Islet of Langerhans (tissue), 1 donor: ENCODE measurements at regions not wholly inside any gene's neighbourhood (a gene's known extent, or its start where the extent isn't known, plus 50 kb on each side); places are given as distances from the start of the nearest gene placed in this dataset.

Experiments
- FAIRE-seq: peaks from one replicate; lab custom pipeline; 2011; peaks lifted over from hg19 to GRCh38; lab: Jason Lieb, UNC

- FAIRE-seq, result no peak
These were observed 95.0 kb upstream of the PPP2R5A start for GRCh38 chr1:212190169-212190568.

- no peak for FAIRE-seq
These were observed 92.8 kb upstream of the PPP2R5A start for GRCh38 chr1:212192261-212192998.

DNA sequence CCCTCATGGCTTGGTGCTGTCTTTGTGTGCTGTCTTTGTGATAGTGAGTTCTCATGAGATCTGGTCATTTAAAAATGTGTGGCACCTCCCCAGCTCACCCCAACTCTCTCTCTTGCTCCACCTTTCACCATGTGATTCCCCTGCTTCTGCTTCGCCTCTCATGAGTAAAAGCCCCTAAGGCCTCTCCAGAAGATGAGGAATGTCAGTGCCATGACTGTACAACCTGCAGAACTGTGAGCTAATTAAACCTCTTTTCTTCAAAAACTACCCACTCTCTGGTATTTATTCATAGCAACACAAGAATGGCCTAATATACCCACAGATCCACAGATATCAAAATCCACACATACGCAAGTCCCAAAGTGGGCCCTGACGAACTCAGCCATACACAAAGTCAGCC is 88.9 kb upstream of the PPP2R5A start:
- FAIRE-seq, result no peak

- FAIRE-seq, result no peak
These were observed 83.7 kb upstream of the PPP2R5A start for GRCh38 chr1:212201461-212201860.

DNA sequence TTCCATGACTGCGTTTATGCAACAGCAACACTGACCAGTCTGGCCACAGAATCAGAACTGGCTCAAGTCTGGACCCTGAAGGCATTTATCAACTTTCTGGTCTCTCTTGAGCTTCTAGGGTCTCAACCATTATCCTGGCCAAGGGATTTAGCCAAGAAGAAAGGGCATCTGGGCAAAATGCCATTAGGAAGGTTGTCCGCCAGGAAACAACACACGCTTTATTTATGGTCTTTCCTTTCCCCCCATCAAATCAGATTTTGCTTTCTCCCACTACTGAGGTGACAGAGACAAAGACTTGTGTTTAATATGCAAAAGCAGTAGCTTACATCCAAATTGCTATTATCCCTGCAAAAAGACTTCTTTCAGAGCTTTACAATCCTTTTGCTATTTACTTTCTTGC is 81.6 kb upstream of the PPP2R5A start:
- FAIRE-seq, result no peak

DNA sequence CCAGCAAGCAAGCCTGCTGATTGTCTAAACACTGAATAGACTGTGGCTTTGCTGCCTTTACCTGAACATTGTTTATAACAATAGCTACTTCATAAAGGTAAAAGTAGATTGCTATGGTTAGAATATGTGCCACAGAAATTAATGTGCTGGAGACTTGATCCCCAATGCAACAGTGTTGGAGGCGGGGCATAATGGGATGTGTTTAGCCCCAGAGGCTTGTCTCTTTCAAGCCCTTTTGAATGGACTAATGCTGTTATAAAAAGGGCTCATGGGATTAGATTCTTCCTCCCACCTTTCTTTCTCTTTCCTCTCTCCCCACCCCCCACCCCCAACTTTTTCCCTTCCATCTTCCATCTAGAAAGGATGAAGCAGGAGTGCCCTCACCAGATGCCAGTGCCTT is 80.2 kb upstream of the PPP2R5A start:
- FAIRE-seq, result no peak

- FAIRE-seq, result no peak
These were observed 79.4 kb upstream of the PPP2R5A start for GRCh38 chr1:212205843-212206242.

GRCh38 chr1:212207118-212207517 is 78.1 kb upstream of the PPP2R5A start:
- FAIRE-seq, result no peak

DNA sequence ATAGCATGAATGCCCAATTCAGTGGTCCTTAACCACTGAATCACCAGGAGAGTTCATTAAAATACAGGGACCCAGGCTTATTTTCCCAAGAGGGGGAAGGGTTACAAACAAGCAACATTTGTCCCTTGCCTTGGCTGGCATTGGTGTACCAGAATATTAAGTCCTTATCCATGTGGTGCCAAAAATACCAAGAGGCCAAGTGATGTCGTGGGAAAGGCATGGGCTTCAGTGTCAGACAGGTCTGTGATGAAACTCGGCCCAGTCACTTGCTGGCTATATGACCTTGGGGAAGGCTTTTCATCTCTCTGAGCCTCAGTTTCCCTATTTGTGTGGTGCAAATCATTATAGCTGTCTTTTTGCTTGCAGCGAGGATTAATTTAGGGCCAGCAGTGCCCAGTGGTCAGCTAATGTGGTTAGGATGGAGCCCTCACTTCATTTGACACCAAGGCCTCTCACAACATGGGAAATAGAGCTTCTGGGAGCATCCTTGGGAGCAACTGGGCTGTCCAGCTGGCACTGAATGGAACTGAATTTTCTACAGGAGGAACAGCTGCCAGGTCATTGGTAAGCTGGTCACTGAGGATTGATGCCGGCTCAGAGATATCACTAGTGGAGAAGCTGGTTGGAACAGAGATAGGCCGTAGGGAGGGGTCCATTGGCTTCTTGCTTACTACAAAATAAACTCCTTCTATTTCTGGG is 77.2 kb upstream of the PPP2R5A start:
- no peak for FAIRE-seq

DNA sequence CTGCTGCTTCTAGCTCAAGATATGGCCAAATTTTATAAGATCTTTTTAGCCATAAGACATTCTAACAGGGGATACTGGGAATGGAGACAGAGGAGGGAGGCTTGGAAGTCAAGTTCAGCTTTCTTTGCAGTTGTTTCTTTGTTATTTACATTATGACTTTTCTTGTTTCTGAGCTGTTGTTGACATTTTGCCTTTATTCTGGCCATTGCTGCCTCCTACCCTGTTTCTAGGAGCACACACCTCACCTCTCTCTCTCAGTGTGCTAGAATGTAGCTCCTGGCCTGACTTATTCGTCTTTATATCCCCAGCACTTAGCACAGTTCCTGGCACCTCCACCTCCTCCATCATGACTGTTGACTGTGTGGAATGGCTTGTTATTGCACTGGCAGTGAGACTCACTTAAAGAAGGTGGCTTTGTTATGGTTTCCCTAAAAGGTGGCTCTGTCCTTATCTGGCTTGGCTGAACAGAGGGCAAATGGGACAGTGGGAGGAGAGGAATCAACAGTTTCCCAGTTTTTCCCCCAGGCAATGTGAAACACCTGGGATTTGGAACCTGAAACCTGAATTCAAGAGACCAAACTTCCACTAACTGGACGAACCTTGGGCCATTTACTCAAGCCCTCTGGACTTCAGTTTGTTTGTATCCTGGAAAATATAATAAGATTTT is 76.1 kb upstream of the PPP2R5A start:
- FAIRE-seq, result no peak

GRCh38 chr1:212211371-212211770 is 73.8 kb upstream of the PPP2R5A start:
- no peak for FAIRE-seq

DNA sequence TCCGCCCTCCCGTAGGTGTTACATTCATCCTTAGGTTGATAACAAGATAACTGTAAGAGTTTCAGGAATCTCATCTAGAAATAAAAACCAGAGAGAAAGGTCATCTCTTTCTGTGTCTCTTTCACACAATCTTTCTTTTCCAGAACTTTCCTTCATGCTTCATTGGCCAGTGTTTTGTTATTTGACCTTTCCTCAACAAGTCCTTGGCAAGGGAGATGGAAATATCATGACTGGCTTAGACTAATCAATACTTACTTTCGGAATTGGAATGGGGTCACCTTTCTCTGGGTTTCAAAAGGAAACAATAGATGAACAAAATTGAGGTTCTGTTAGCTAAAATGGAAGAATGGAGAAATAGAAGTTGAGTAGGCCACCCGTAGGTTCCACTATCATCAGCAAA is 72.9 kb upstream of the PPP2R5A start:
- no peak for FAIRE-seq

GRCh38 chr1:212212906-212213305 is 72.3 kb upstream of the PPP2R5A start:
- FAIRE-seq, result no peak

DNA sequence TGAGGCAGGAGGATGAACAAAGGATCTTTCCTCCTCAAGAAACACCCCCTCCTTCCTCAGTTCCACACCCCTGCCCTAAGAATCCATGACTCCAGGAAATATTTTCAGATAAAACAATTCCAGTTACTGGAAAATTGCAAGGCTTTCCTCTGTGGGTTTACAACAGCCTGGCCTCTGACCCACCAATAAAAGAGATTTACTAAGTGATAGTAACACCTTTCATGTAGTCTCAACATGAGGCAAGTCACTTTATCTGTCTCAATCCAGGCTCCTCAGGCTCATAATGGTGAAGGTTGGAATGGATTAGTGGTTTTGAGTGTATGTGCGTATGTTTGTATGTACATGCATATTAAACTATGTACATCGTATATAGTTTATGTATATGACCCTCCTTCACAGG is 71.4 kb upstream of the PPP2R5A start:
- FAIRE-seq, result no peak

DNA sequence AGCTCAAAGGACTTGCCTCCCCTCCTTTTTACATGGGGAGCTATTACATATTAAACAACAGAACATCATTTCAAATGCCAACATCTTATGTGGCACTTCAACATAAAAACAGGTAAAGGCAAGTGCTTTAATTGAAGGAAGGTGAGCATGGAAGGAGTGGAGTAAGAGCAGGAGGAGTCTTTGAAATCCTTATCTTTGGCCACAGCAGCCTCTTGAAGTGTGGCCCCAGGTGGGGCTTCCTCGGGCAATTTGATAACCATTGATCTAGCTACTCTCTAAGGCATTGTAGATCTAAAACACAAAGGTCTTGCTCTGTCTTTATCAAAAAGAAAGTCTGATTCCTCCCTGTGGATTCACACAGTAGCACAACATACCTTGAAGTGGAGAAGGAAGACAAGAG is 70.9 kb upstream of the PPP2R5A start:
- FAIRE-seq, result no peak

- FAIRE-seq, result no peak
These were observed 69.3 kb upstream of the PPP2R5A start for GRCh38 chr1:212215910-212216309.

DNA sequence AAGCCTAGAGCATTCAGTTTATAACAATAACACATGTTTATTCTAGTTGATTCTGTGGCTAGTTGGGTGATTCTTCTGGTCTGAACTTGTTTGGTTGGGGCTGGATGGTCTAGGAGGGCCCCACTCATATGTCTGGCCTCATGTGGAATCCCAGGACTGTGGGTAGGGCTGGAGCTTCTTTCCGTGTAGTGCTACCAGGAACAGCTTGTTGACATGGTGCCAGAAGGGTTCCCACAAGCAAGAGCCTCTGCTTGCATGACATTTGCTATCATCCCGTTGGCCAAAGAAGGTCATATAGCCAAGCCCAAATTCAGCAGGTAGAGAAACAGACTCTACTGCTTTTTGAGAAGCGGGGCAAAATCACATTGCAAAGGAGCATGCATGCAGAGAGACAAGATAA is 67.6 kb upstream of the PPP2R5A start:
- FAIRE-seq, result no peak

- FAIRE-seq, result no peak
These were observed 67.1 kb upstream of the PPP2R5A start for GRCh38 chr1:212218065-212218464.

DNA sequence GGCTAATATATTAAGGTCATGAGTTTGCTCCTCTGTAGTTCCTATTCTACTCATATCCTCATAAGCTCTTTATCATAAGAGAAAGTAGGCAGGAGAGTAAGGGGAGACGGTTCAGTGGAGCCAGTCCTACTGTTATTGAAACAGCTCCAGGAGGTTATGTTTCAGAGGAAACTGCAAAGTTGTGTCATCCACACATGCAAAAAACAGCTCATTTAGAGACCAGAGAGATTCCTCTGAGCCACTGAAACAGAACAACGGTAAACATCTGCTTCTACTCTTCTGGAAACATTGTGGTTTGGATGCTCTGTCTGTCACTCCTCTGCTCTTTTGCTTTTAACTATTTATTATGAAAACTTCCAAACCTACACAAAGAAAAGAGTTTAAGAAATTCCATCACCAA is 66.3 kb upstream of the PPP2R5A start:
- FAIRE-seq, result no peak

- FAIRE-seq, result no peak
These were observed 65.3 kb upstream of the PPP2R5A start for GRCh38 chr1:212219679-212220463.

- no peak for FAIRE-seq
These were observed 63.4 kb upstream of the PPP2R5A start for GRCh38 chr1:212221801-212222200.

GRCh38 chr1:212224102-212224501 is 61.1 kb upstream of the PPP2R5A start:
- no peak for FAIRE-seq

DNA sequence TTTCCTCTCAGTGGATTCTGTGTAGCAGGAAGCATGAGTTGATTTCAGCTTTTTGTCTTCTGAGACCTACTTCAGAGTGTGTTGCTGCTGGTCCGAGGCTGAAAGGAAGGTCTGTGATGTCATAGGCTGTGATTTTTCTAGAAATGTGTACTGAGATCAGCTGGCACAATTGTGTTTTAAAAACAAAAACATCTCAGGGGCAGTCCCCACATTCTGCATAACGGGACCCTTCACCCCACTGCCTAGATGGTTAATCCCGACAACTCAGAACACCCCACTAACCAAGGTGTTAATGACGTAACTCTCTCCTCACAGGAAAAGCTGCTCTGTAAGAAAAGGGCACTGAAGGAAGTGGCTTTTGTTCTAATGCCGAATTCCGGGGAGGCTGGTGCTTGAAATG is 59.8 kb upstream of the PPP2R5A start:
- FAIRE-seq, result no peak
